ENCODE measurements at regions not wholly inside any gene's neighbourhood (a gene's known extent, or its start where the extent isn't known, plus 50 kb on each side); places are given as distances from the start of the nearest gene placed in this dataset.

GRCh38 chr11:69931060-69931910, 112.1 kb upstream of the FGF3 start:
- DNase-seq (ENCODE audit: low spot score) = no peak

- no peak for DNase-seq (ENCODE audit: low spot score)
Observed at GRCh38 chr11:69931994-69932910, 113.0 kb upstream of the FGF3 start.

GRCh38 chr11:69934861-69935494, 115.8 kb upstream of the FGF3 start:
- no peak for DNase-seq (ENCODE audit: low spot score)

- DNase-seq (ENCODE audit: low spot score) = no peak
Observed at GRCh38 chr11:69935941-69936505, 116.8 kb upstream of the FGF3 start.

- DNase-seq (ENCODE audit: low spot score) = no peak
Observed at GRCh38 chr11:69936771-69937170, 117.6 kb upstream of the FGF3 start.

GRCh38 chr11:69938206-69938605, 119.0 kb upstream of the FGF3 start:
- no peak for DNase-seq (ENCODE audit: low spot score)

GRCh38 chr11:69939551-69940245, 120.5 kb upstream of the FGF3 start:
- peak; percentile 63 for DNase-seq (ENCODE audit: low spot score)

GRCh38 chr11:69940246-69940610, 121.0 kb upstream of the FGF3 start:
- no peak for DNase-seq (ENCODE audit: low spot score)

- DNase-seq (ENCODE audit: low spot score) = no peak
Observed at GRCh38 chr11:69941546-69942332, 122.5 kb upstream of the FGF3 start.

- DNase-seq (ENCODE audit: low spot score) = no peak
Observed at GRCh38 chr11:69942333-69942820, 123.2 kb upstream of the FGF3 start.

- DNase-seq (ENCODE audit: low spot score) = no peak
Observed at GRCh38 chr11:69943066-69943465, 123.8 kb upstream of the FGF3 start.

- no peak for DNase-seq (ENCODE audit: low spot score)
Observed at GRCh38 chr11:69943506-69943905, 124.3 kb upstream of the FGF3 start.

- DNase-seq (ENCODE audit: low spot score) = no peak
Observed at GRCh38 chr11:69944146-69944795, 125.1 kb upstream of the FGF3 start.

GRCh38 chr11:69945157-69945556, 125.9 kb upstream of the FGF3 start:
- DNase-seq (ENCODE audit: low spot score) = no peak

- DNase-seq (ENCODE audit: low spot score) = no peak
Observed at GRCh38 chr11:69947059-69947792, 128.0 kb upstream of the FGF3 start.

- DNase-seq (ENCODE audit: low spot score) = no peak
Observed at GRCh38 chr11:69947793-69948255, 128.6 kb upstream of the FGF3 start.

GRCh38 chr11:69948256-69949141, 129.3 kb upstream of the FGF3 start:
- DNase-seq (ENCODE audit: low spot score) = peak; percentile 73

- DNase-seq (ENCODE audit: low spot score) = peak; percentile 62
Observed at GRCh38 chr11:69949327-69949726, 128.8 kb upstream of the ANO1 start.
